ENCODE measurements at regions not wholly inside any gene's neighbourhood (a gene's known extent, or its start where the extent isn't known, plus 50 kb on each side); places are given as distances from the start of the nearest gene placed in this dataset.

- WGBS (ENCODE audit: low lambda C conversion rate) = 89% methylated on average over 3 of the region's 3 CpGs
- Histone ChIP-seq H3F3A (replicated peaks; ENCODE audit: insufficient read depth) (no peaks in the 10 kb centered on the region), H3K27me3 (ENCODE audit: insufficient read depth) (no peaks in the 10 kb centered on the region), H3K4me1 (ENCODE audit: control insufficient read depth in 1 of 2, insufficient read depth in 2 of 2, low read depth in 1 of 2, low read length in 1 of 2) (no peaks in the 10 kb centered on the region), H3K9ac (no peak overlapping the region), H3K79me2 (ENCODE audit: insufficient read depth) (no peaks in the 10 kb centered on the region), H3K4me2 (no peak overlapping the region), H3K9me2 (no peaks in the 10 kb centered on the region), H3K4me3 (ENCODE audit: low read depth in 2 of 2, low read length in 1 of 2) (no peak overlapping the region), H3K9me3 (no peaks in the 10 kb centered on the region), H2AFZ (ENCODE audit: low read depth) (no peak overlapping the region), H3K36me3 (replicated peaks in 1 of 2; ENCODE audit: control insufficient read depth in 1 of 2, insufficient read depth in 2 of 2, low read length in 1 of 2) (no peaks in the 10 kb centered on the region), H4K20me1 (ENCODE audit: insufficient read depth) (no peaks in the 10 kb centered on the region), H3K27ac (ENCODE audit: low read depth in 2 of 2, low read length in 1 of 2) (no peak overlapping the region)
- no peak for TF ChIP-seq SIN3A (IDR thresholded peaks at IDR 0.05; ENCODE audit: borderline replicate concordance, low read depth, low read length)
- TF ChIP-seq MAX (IDR thresholded peaks at IDR 0.05; ENCODE audit: low read depth) = no peak
- no peak for TF ChIP-seq NFIC (IDR thresholded peaks at IDR 0.05; ENCODE audit: borderline replicate concordance)
- no peak for TF ChIP-seq RCOR1 (IDR thresholded peaks at IDR 0.05; ENCODE audit: low read length)
- TF ChIP-seq REST (IDR thresholded peaks at IDR 0.05; ENCODE audit: low read depth, low read length) = no peak
- TF ChIP-seq EP300 (IDR thresholded peaks at IDR 0.05; ENCODE audit: borderline replicate concordance in 1 of 2, low read depth in 1 of 2, low read length in 1 of 2) = no peak
- TF ChIP-seq USF1 (IDR thresholded peaks at IDR 0.05; ENCODE audit: borderline replicate concordance, low read depth) = no peak
- no peak for TF ChIP-seq MXI1 (IDR thresholded peaks at IDR 0.05; ENCODE audit: low read depth, low read length)
- no peak for TF ChIP-seq EZH2phosphoT487 (IDR thresholded peaks at IDR 0.05; ENCODE audit: borderline replicate concordance, low read depth)
- CTCF ChIA-PET = no interaction called here
- POLR2A ChIA-PET = no interaction called here
- DNase-seq = no peak
These were observed 374.0 kb upstream of the CBLB start for GRCh38 chr3:106242781-106243180.

GRCh38 chr3:106245400-106245799 is 376.6 kb upstream of the CBLB start:
- no peaks in the 10 kb centered on the region for H4K20me1 ChIP-seq (ENCODE audit: insufficient read depth)
- ChIA-PET CTCF (interaction anchor here (1.3 kb wide), 2 partner anchors 10 to 20 kb away, joined by 3 to 4 read pairs; no protein-coding TSS in a partner anchor), POLR2A (no interaction called here)
- H3F3A ChIP-seq (replicated peaks; ENCODE audit: insufficient read depth) = peaks cover 5% of the 10 kb centered on the region
- no peaks in the 10 kb centered on the region for H3K27me3 ChIP-seq (ENCODE audit: insufficient read depth)
- H3K4me1 ChIP-seq (ENCODE audit: control insufficient read depth in 1 of 2, insufficient read depth in 2 of 2, low read depth in 1 of 2, low read length in 1 of 2) = no peaks in the 10 kb centered on the region
- no peak overlapping the region for H3K27ac ChIP-seq (ENCODE audit: low read depth in 2 of 2, low read length in 1 of 2)
- no peak overlapping the region for H3K4me3 ChIP-seq (ENCODE audit: low read depth in 2 of 2, low read length in 1 of 2)
- no peak overlapping the region for H3K4me2 ChIP-seq
- no peak overlapping the region for H3K9ac ChIP-seq
- H2AFZ ChIP-seq (ENCODE audit: low read depth) = no peak overlapping the region
- no peak for TF ChIP-seq YY1 (IDR thresholded peaks at IDR 0.05; ENCODE audit: low read depth)
- H3K79me2 ChIP-seq (ENCODE audit: insufficient read depth) = no peaks in the 10 kb centered on the region
- DNase-seq = no peak
- no peaks in the 10 kb centered on the region for H3K36me3 ChIP-seq (replicated peaks in 1 of 2; ENCODE audit: control insufficient read depth in 1 of 2, insufficient read depth in 2 of 2, low read length in 1 of 2)
- no peaks in the 10 kb centered on the region for H3K9me3 ChIP-seq
- no peaks in the 10 kb centered on the region for H3K9me2 ChIP-seq

All from SK-N-SH (cell line).